ENCODE measurements at regions not wholly inside any gene's neighbourhood (a gene's known extent, or its start where the extent isn't known, plus 50 kb on each side); places are given as distances from the start of the nearest gene placed in this dataset.
"Not testable (repeated sequence)": the region's sequence is repeated elsewhere in the genome, so short reads cannot be mapped to it uniquely, and the experiment has no call there.

GRCh38 chr4:154117726-154118125 lies 328.8 kb upstream of the SFRP2 start:
- not testable (repeated sequence) for TF ChIP-seq POLR2A, CTCF (IDR thresholded peaks at IDR 0.05)

All from thyroid gland (tissue), 4 donors.